Lower leg skin (tissue), 3 donors: ENCODE measurements at regions not wholly inside any gene's neighbourhood (a gene's known extent, or its start where the extent isn't known, plus 50 kb on each side); places are given as distances from the start of the nearest gene placed in this dataset.

Experiments
- CTCF ChIP-seq, 3 donors: fragments of 450-650 bp; IDR thresholded peaks; one replicate each; pipeline ENCODE4 v1.5.1; 2016; ENCODE audit warnings: antibody characterized with exemption in 3 of 3, mild to moderate bottlenecking in 3 of 3, moderate library complexity in 2 of 3
- POLR2A ChIP-seq, 2 donors: fragments of 450-650 bp; IDR thresholded peaks; one replicate each; pipeline ENCODE4 v1.6.1; 2016 to 2017; ENCODE audit warnings: antibody characterized with exemption in 2 of 2, mild to moderate bottlenecking in 1 of 2, moderate library complexity in 1 of 2

GRCh38 chr7:67683628-67684027 is 687.0 kb downstream of the TYW1 start:
- no peak for TF ChIP-seq POLR2A (IDR thresholded peaks at IDR 0.05)
- TF ChIP-seq CTCF (IDR thresholded peaks at IDR 0.05): no peak
